Tibial artery (tissue), 4 donors: ENCODE measurements at regions not wholly inside any gene's neighbourhood (a gene's known extent, or its start where the extent isn't known, plus 50 kb on each side); places are given as distances from the start of the nearest gene placed in this dataset.
"Not testable (repeated sequence)": the region's sequence is repeated elsewhere in the genome, so short reads cannot be mapped to it uniquely, and the experiment has no call there.

Experiments
- DNase-seq, 2 donors: peaks; one replicate each; pipeline ENCODE4 v3.0.0-alpha.2; 2019
- H3K27ac ChIP-seq, 2 donors: fragments of 200-600 bp; sonication (generic) in 1 of 2; 1 replicate in 1 of 2; 2 replicates in 1 of 2; pipeline ENCODE4 v1.5.1; 2018 to 2019; ENCODE audit warnings: mild to moderate bottlenecking in 1 of 2
- H3K27me3 ChIP-seq, 2 donors: fragments of 200-600 bp; sonication (generic) in 1 of 2; one replicate each; pipeline versions ENCODE4 v1.5.1 to v1.6.0; 2016 to 2019
- H3K36me3 ChIP-seq, 3 donors: fragments of 200-600 bp; sonication (generic) in 2 of 3; one replicate each; pipeline ENCODE4 v1.5.1; 2016 to 2019; ENCODE audit warnings: mild to moderate bottlenecking in 2 of 3
- H3K4me1 ChIP-seq, 4 donors: fragments of 200-600 bp; sonication (generic) in 2 of 4; 1 replicate in 3 of 4; 2 replicates in 1 of 4; pipeline ENCODE4 v1.5.1; 2016 to 2019
- H3K4me3 ChIP-seq, 2 donors: fragments of 200-600 bp; sonication (generic) in 1 of 2; 1 replicate in 1 of 2; 2 replicates in 1 of 2; pipeline ENCODE4 v1.5.1; 2018 to 2019; ENCODE audit warnings: mild to moderate bottlenecking in 2 of 2
- H3K9me3 ChIP-seq, 3 donors: fragments of 200-600 bp; sonication (generic) in 1 of 3; one replicate each; pipeline ENCODE4 v1.5.1; 2016 to 2019
- CTCF ChIP-seq, 2 experiments: fragments of 200-600 bp in 1 of 2; fragments of 450-650 bp in 1 of 2; IDR thresholded peaks; one replicate each; pipeline ENCODE4 v1.5.1; 2017 to 2019; ENCODE audit warnings: antibody characterized with exemption in 2 of 2, mild to moderate bottlenecking in 1 of 2, moderate library complexity in 1 of 2
- intact Hi-C: fragments of 100-400 bp; cut with DNase I; formaldehyde crosslinking; loops from one replicate; pipeline ENCODE4 v1.15.0; 2023; ENCODE audit warnings: low total_unique reads

GRCh38 chr4:25509646-25510045 lies 132.6 kb downstream of the ANAPC4 start:
- no peaks in the 10 kb centered on the region for H3K27me3 ChIP-seq
- no peaks in the 10 kb centered on the region for H3K9me3 ChIP-seq
- no peak for TF ChIP-seq CTCF (IDR thresholded peaks at IDR 0.05)
- H3K4me3 ChIP-seq = no peak overlapping the region
- no peak overlapping the region for H3K27ac ChIP-seq
- no peaks in the 10 kb centered on the region for H3K36me3 ChIP-seq
- intact Hi-C loops = no loop called here
- no peaks in the 10 kb centered on the region for H3K4me1 ChIP-seq
- DNase-seq = no peak

GRCh38 chr4:25511823-25512222 lies 134.8 kb downstream of the ANAPC4 start:
- H3K4me1 ChIP-seq, H3K36me3 ChIP-seq, H3K27me3 ChIP-seq, intact Hi-C loops, H3K27ac ChIP-seq, H3K9me3 ChIP-seq, DNase-seq, H3K4me3 ChIP-seq: not testable (repeated sequence)

- TF ChIP-seq CTCF (IDR thresholded peaks at IDR 0.05) = no peak
These were observed 136.8 kb downstream of the ANAPC4 start for GRCh38 chr4:25513814-25514213.

GRCh38 chr4:25523405-25523804 lies 132.2 kb upstream of the SLC34A2 start:
- Histone ChIP-seq H3K36me3 (no peaks in the 10 kb centered on the region), H3K27me3 (no peaks in the 10 kb centered on the region), H3K27ac (no peak overlapping the region), H3K9me3 (no peaks in the 10 kb centered on the region), H3K4me3 (no peak overlapping the region), H3K4me1 (no peaks in the 10 kb centered on the region)
- no peak for DNase-seq
- intact Hi-C loops = no loop called here
- no peak for TF ChIP-seq CTCF (IDR thresholded peaks at IDR 0.05)

More at GRCh38 chr4:25513814-25514213, 136.8 kb downstream of the ANAPC4 start:
- no peak for DNase-seq
- Histone ChIP-seq H3K27ac (no peak overlapping the region), H3K4me1 (no peaks in the 10 kb centered on the region), H3K36me3 (no peaks in the 10 kb centered on the region), H3K27me3 (no peaks in the 10 kb centered on the region), H3K9me3 (no peaks in the 10 kb centered on the region), H3K4me3 (no peak overlapping the region)
- intact Hi-C loops = no loop called here

GRCh38 chr4:25524663-25525062 lies 131.0 kb upstream of the SLC34A2 start:
- no peak overlapping the region for H3K4me3 ChIP-seq
- H3K36me3 ChIP-seq = no peaks in the 10 kb centered on the region
- H3K27ac ChIP-seq = no peak overlapping the region
- no peaks in the 10 kb centered on the region for H3K27me3 ChIP-seq
- H3K9me3 ChIP-seq = no peaks in the 10 kb centered on the region
- DNase-seq = no peak
- intact Hi-C loops = no loop called here
- no peaks in the 10 kb centered on the region for H3K4me1 ChIP-seq
- TF ChIP-seq CTCF (IDR thresholded peaks at IDR 0.05) = no peak

- Histone ChIP-seq H3K27ac (no peak overlapping the region), H3K4me1 (no peaks in the 10 kb centered on the region), H3K9me3 (no peaks in the 10 kb centered on the region), H3K27me3 (no peaks in the 10 kb centered on the region), H3K36me3 (no peaks in the 10 kb centered on the region), H3K4me3 (no peak overlapping the region)
- DNase-seq = no peak
- TF ChIP-seq CTCF (IDR thresholded peaks at IDR 0.05) = no peak
- intact Hi-C loops = no loop called here
These were observed 129.8 kb upstream of the SLC34A2 start for GRCh38 chr4:25525896-25526295.
